ENCODE measurements at regions not wholly inside any gene's neighbourhood (a gene's known extent, or its start where the extent isn't known, plus 50 kb on each side); places are given as distances from the start of the nearest gene placed in this dataset.
"Not testable (repeated sequence)": the region's sequence is repeated elsewhere in the genome, so short reads cannot be mapped to it uniquely, and the experiment has no call there.

- POLR2A ChIA-PET: no interaction called here
- Mint-ChIP-seq H3K9me3 (peaks cover 0 to 7% (median 0%) of the 10 kb centered on the region in 3 donors), H3K27me3 (peaks cover 0 to 5% of the 10 kb centered on the region in 2 donors), H3K4me1 (no peaks in the 10 kb centered on the region), H3K27ac (no peak overlapping the region), H3K4me3 (no peak overlapping the region), H3K36me3 (no peaks in the 10 kb centered on the region)
- no peaks in the 10 kb centered on the region for H3K9me3 ChIP-seq
- no peaks in the 10 kb centered on the region for H3K27me3 ChIP-seq (replicated peaks in 1 of 2; ENCODE audit: control insufficient read depth in 2 of 2, extremely low read depth in 1 of 2, insufficient read depth in 2 of 2, low read length in 1 of 2)
- ATAC-seq (replicated peaks in 1 of 4): no peak
- no peaks in the 10 kb centered on the region for H3K36me3 ChIP-seq (ENCODE audit: control insufficient read depth in 2 of 2, extremely low read depth in 1 of 2, insufficient read depth in 1 of 2, low read length in 1 of 2)
- no peaks in the 10 kb centered on the region for H3K4me1 ChIP-seq (ENCODE audit: control insufficient read depth in 1 of 2, extremely low read depth in 1 of 2, insufficient read depth in 2 of 2, low read length in 2 of 2)
- CTCF ChIA-PET: no interaction called here
- no peak for DNase-seq
- no peak overlapping the region for H3K4me3 ChIP-seq (ENCODE audit: control insufficient read depth in 1 of 2, extremely low read depth in 1 of 2, low read length in 1 of 2)
- H3K27ac ChIP-seq (ENCODE audit: low read length): no peak overlapping the region
Observed at GRCh38 chrX:125680366-125680765, 360.7 kb downstream of the TEX13C start.

- Mint-ChIP-seq H3K27me3 (peaks cover 0 to 5% of the 10 kb centered on the region in 2 donors), H3K27ac (no peak overlapping the region), H3K4me1 (no peaks in the 10 kb centered on the region), H3K4me3 (no peak overlapping the region), H3K36me3 (no peaks in the 10 kb centered on the region), H3K9me3 (peaks cover 0 to 7% (median 0%) of the 10 kb centered on the region in 3 donors)
- no peaks in the 10 kb centered on the region for H3K36me3 ChIP-seq (ENCODE audit: control insufficient read depth in 2 of 2, extremely low read depth in 1 of 2, insufficient read depth in 1 of 2, low read length in 1 of 2)
- H3K27me3 ChIP-seq (replicated peaks in 1 of 2; ENCODE audit: control insufficient read depth in 2 of 2, extremely low read depth in 1 of 2, insufficient read depth in 2 of 2, low read length in 1 of 2): no peaks in the 10 kb centered on the region
- DNase-seq (no peak), ATAC-seq (replicated peaks in 1 of 4) (no peak)
- H3K27ac ChIP-seq (ENCODE audit: low read length): no peak overlapping the region
- WGBS (ENCODE audit: insufficient coverage): no CpG with 5 or more reads among the region's 2 CpGs
- ChIA-PET POLR2A (no interaction called here), CTCF (no interaction called here)
- no peaks in the 10 kb centered on the region for H3K4me1 ChIP-seq (ENCODE audit: control insufficient read depth in 1 of 2, extremely low read depth in 1 of 2, insufficient read depth in 2 of 2, low read length in 2 of 2)
- H3K4me3 ChIP-seq (ENCODE audit: control insufficient read depth in 1 of 2, extremely low read depth in 1 of 2, low read length in 1 of 2): no peak overlapping the region
- H3K9me3 ChIP-seq: no peaks in the 10 kb centered on the region
Observed at GRCh38 chrX:125681058-125681457, 361.4 kb downstream of the TEX13C start.

- no peaks in the 10 kb centered on the region for H3K36me3 ChIP-seq (ENCODE audit: control insufficient read depth in 2 of 2, extremely low read depth in 1 of 2, insufficient read depth in 1 of 2, low read length in 1 of 2)
- no peak overlapping the region for H3K4me3 Mint-ChIP-seq
- H3K4me1 Mint-ChIP-seq: no peaks in the 10 kb centered on the region
- no peak overlapping the region for H3K27ac ChIP-seq (ENCODE audit: low read length)
- H3K27me3 ChIP-seq (replicated peaks in 1 of 2; ENCODE audit: control insufficient read depth in 2 of 2, extremely low read depth in 1 of 2, insufficient read depth in 2 of 2, low read length in 1 of 2): no peaks in the 10 kb centered on the region
- no peaks in the 10 kb centered on the region for H3K4me1 ChIP-seq (ENCODE audit: control insufficient read depth in 1 of 2, extremely low read depth in 1 of 2, insufficient read depth in 2 of 2, low read length in 2 of 2)
- H3K36me3 Mint-ChIP-seq: no peaks in the 10 kb centered on the region
- H3K4me3 ChIP-seq (ENCODE audit: control insufficient read depth in 1 of 2, extremely low read depth in 1 of 2, low read length in 1 of 2): no peak overlapping the region
- no peak overlapping the region for H3K27ac Mint-ChIP-seq
- ChIA-PET POLR2A (no interaction called here), CTCF (no interaction called here)
- peaks cover 0 to 5% of the 10 kb centered on the region in 2 donors for H3K27me3 Mint-ChIP-seq
- H3K9me3 Mint-ChIP-seq: peaks cover 0 to 6% (median 0%) of the 10 kb centered on the region in 3 donors
- ATAC-seq (replicated peaks in 1 of 4) (no peak), DNase-seq (no peak)
- no peaks in the 10 kb centered on the region for H3K9me3 ChIP-seq
Observed at GRCh38 chrX:125681507-125681906, 361.8 kb downstream of the TEX13C start.

- H3K36me3 ChIP-seq (ENCODE audit: control insufficient read depth in 2 of 2, extremely low read depth in 1 of 2, insufficient read depth in 1 of 2, low read length in 1 of 2); H3K4me1 ChIP-seq (ENCODE audit: control insufficient read depth in 1 of 2, extremely low read depth in 1 of 2, insufficient read depth in 2 of 2, low read length in 2 of 2); H3K4me1 Mint-ChIP-seq; DNase-seq; H3K4me3 Mint-ChIP-seq; H3K9me3 ChIP-seq; H3K27ac ChIP-seq (ENCODE audit: low read length); H3K4me3 ChIP-seq (ENCODE audit: control insufficient read depth in 1 of 2, extremely low read depth in 1 of 2, low read length in 1 of 2); H3K9me3 Mint-ChIP-seq; H3K27ac Mint-ChIP-seq; POLR2A ChIA-PET; H3K27me3 ChIP-seq (replicated peaks in 1 of 2; ENCODE audit: control insufficient read depth in 2 of 2, extremely low read depth in 1 of 2, insufficient read depth in 2 of 2, low read length in 1 of 2); H3K27me3 Mint-ChIP-seq; CTCF ChIA-PET; ATAC-seq (replicated peaks in 1 of 4); H3K36me3 Mint-ChIP-seq: not testable (repeated sequence)
- 75% methylated on average over 9 of the region's 33 CpGs for WGBS (ENCODE audit: insufficient coverage)
Observed at GRCh38 chrX:125690522-125690921, 370.9 kb downstream of the TEX13C start.

GRCh38 chrX:125694171-125694570, 374.5 kb downstream of the TEX13C start:
- Histone ChIP-seq H3K9me3 (no peaks in the 10 kb centered on the region), H3K27me3 (replicated peaks in 1 of 2; ENCODE audit: control insufficient read depth in 2 of 2, extremely low read depth in 1 of 2, insufficient read depth in 2 of 2, low read length in 1 of 2) (no peaks in the 10 kb centered on the region), H3K36me3 (ENCODE audit: control insufficient read depth in 2 of 2, extremely low read depth in 1 of 2, insufficient read depth in 1 of 2, low read length in 1 of 2) (no peaks in the 10 kb centered on the region), H3K4me3 (ENCODE audit: control insufficient read depth in 1 of 2, extremely low read depth in 1 of 2, low read length in 1 of 2) (no peak overlapping the region), H3K4me1 (ENCODE audit: control insufficient read depth in 1 of 2, extremely low read depth in 1 of 2, insufficient read depth in 2 of 2, low read length in 2 of 2) (no peaks in the 10 kb centered on the region), H3K27ac (ENCODE audit: low read length) (no peak overlapping the region)
- ATAC-seq (replicated peaks in 1 of 4) (no peak), DNase-seq (no peak)
- Mint-ChIP-seq H3K36me3 (no peaks in the 10 kb centered on the region), H3K4me1 (no peaks in the 10 kb centered on the region), H3K4me3 (no peak overlapping the region), H3K27ac (no peak overlapping the region), H3K27me3 (peaks cover 0 to 1% of the 10 kb centered on the region in 2 donors), H3K9me3 (no peaks in the 10 kb centered on the region)
- POLR2A ChIA-PET: no interaction called here
- CTCF ChIA-PET: no interaction called here
- no CpG with 5 or more reads among the region's 1 CpG for WGBS (ENCODE audit: insufficient coverage)

- H3K4me1 ChIP-seq (ENCODE audit: control insufficient read depth in 1 of 2, extremely low read depth in 1 of 2, insufficient read depth in 2 of 2, low read length in 2 of 2): no peaks in the 10 kb centered on the region
- WGBS (ENCODE audit: insufficient coverage): no CpG with 5 or more reads among the region's 2 CpGs
- Mint-ChIP-seq H3K27me3 (peaks cover 0 to 8% of the 10 kb centered on the region in 2 donors), H3K27ac (no peak overlapping the region), H3K36me3 (no peaks in the 10 kb centered on the region), H3K4me3 (no peak overlapping the region), H3K4me1 (no peaks in the 10 kb centered on the region), H3K9me3 (peaks cover 0 to 2% (median 0%) of the 10 kb centered on the region in 3 donors)
- H3K9me3 ChIP-seq: no peaks in the 10 kb centered on the region
- CTCF ChIA-PET: no interaction called here
- H3K27me3 ChIP-seq (replicated peaks in 1 of 2; ENCODE audit: control insufficient read depth in 2 of 2, extremely low read depth in 1 of 2, insufficient read depth in 2 of 2, low read length in 1 of 2): no peaks in the 10 kb centered on the region
- H3K27ac ChIP-seq (ENCODE audit: low read length): no peak overlapping the region
- POLR2A ChIA-PET: no interaction called here
- no peaks in the 10 kb centered on the region for H3K36me3 ChIP-seq (ENCODE audit: control insufficient read depth in 2 of 2, extremely low read depth in 1 of 2, insufficient read depth in 1 of 2, low read length in 1 of 2)
- no peak for DNase-seq
- no peak for ATAC-seq (replicated peaks in 1 of 4)
- H3K4me3 ChIP-seq (ENCODE audit: control insufficient read depth in 1 of 2, extremely low read depth in 1 of 2, low read length in 1 of 2): no peak overlapping the region
Observed at GRCh38 chrX:125709074-125709473, 389.4 kb downstream of the TEX13C start.

GRCh38 chrX:125709532-125709931, 389.9 kb downstream of the TEX13C start:
- Mint-ChIP-seq H3K36me3 (no peaks in the 10 kb centered on the region), H3K9me3 (peaks cover 0 to 2% (median 0%) of the 10 kb centered on the region in 3 donors), H3K27ac (no peak overlapping the region), H3K4me1 (no peaks in the 10 kb centered on the region), H3K27me3 (peaks cover 0 to 8% of the 10 kb centered on the region in 2 donors), H3K4me3 (no peak overlapping the region)
- no peaks in the 10 kb centered on the region for H3K27me3 ChIP-seq (replicated peaks in 1 of 2; ENCODE audit: control insufficient read depth in 2 of 2, extremely low read depth in 1 of 2, insufficient read depth in 2 of 2, low read length in 1 of 2)
- ChIA-PET CTCF (no interaction called here), POLR2A (no interaction called here)
- H3K27ac ChIP-seq (ENCODE audit: low read length): no peak overlapping the region
- no peak overlapping the region for H3K4me3 ChIP-seq (ENCODE audit: control insufficient read depth in 1 of 2, extremely low read depth in 1 of 2, low read length in 1 of 2)
- H3K9me3 ChIP-seq: no peaks in the 10 kb centered on the region
- no CpG with 5 or more reads among the region's 4 CpGs for WGBS (ENCODE audit: insufficient coverage)
- no peaks in the 10 kb centered on the region for H3K4me1 ChIP-seq (ENCODE audit: control insufficient read depth in 1 of 2, extremely low read depth in 1 of 2, insufficient read depth in 2 of 2, low read length in 2 of 2)
- H3K36me3 ChIP-seq (ENCODE audit: control insufficient read depth in 2 of 2, extremely low read depth in 1 of 2, insufficient read depth in 1 of 2, low read length in 1 of 2): no peaks in the 10 kb centered on the region
- no peak for DNase-seq
- no peak for ATAC-seq (replicated peaks in 1 of 4)
